HepG2 (cell line): ENCODE measurements at regions not wholly inside any gene's neighbourhood (a gene's known extent, or its start where the extent isn't known, plus 50 kb on each side); places are given as distances from the start of the nearest gene placed in this dataset.
"Not testable (repeated sequence)": the region's sequence is repeated elsewhere in the genome, so short reads cannot be mapped to it uniquely, and the experiment has no call there.

Source experiments
- ATAC-seq: fragments of 200-7000 bp; cut with Tn5 transposase; 3 replicates; pipeline ENCODE4 v1.9.1; 2020; ENCODE audit warnings: mild to moderate bottlenecking, moderate library complexity
- BruUV-seq: library from RNA; stranded (reverse); fragments of 400-500 nt; replicated peaks from 2 replicates; lab custom pipeline; 2021; lab: Mats Ljungman, UMichigan
- CTCF ChIA-PET: fragments of 300-600 bp; formaldehyde crosslinking; extraction: SDS; loops from one replicate; lab custom pipeline; 2021; ENCODE audit warnings: low total read pairs, inconsistent platforms, low intra/inter-chr PET ratio; lab: Yijun Ruan, JAX
- POLR2A ChIA-PET: fragments of 350-600 bp; sonication (Branson Sonifier 250); formaldehyde crosslinking; loops from one replicate; lab custom pipeline; 2020; ENCODE audit warnings: antibody characterized with exemption, inconsistent platforms; lab: Yijun Ruan, JAX
- DNase-seq: peaks from one replicate; pipeline ENCODE4 v3.0.0-alpha.2; 2015; ENCODE audit warnings: low spot score
- FAIRE-seq: peaks from 3 replicates; lab custom pipeline; 2011; peaks lifted over from hg19 to GRCh38; lab: Jason Lieb, UNC
- H2AFZ ChIP-seq: one replicate; pipeline ENCODE4 v1.6.1; 2011; ENCODE audit warnings: low read length, inconsistent platforms
- H3K27ac ChIP-seq: fragments of 300-600 bp; 3 replicates; pipeline ENCODE4 v1.8.0; 2011; ENCODE audit warnings: mixed run types, mild to moderate bottlenecking, mixed read lengths, low read length, inconsistent platforms; ENCODE audit not compliant: insufficient read depth; ENCODE audit errors: extremely low read length
- H3K27me3 ChIP-seq, 2 experiments: fragments of 200-600 bp in 1 of 2; 2 replicates in 1 of 2; 3 replicates in 1 of 2; pipeline versions ENCODE4 v1.6.0 to v1.8.0; 2011; ENCODE audit warnings: low read length in 2 of 2, mild to moderate bottlenecking in 2 of 2, moderate library complexity in 2 of 2, inconsistent platforms in 1 of 2; ENCODE audit not compliant: insufficient read depth in 2 of 2, control insufficient read depth in 1 of 2
- H3K36me3 ChIP-seq, 2 experiments: fragments of 200-600 bp in 1 of 2; replicated peaks in 1 of 2; 2 replicates in 1 of 2; 3 replicates in 1 of 2; pipeline versions ENCODE4 v1.5.1 to v1.8.0; 2011; ENCODE audit warnings: low read length in 2 of 2, inconsistent platforms in 1 of 2; ENCODE audit not compliant: insufficient read depth in 2 of 2, control insufficient read depth in 1 of 2
- H3K4me1 ChIP-seq: 2 replicates; pipeline ENCODE4 v1.5.1; 2012; ENCODE audit warnings: low read length, inconsistent platforms; ENCODE audit not compliant: insufficient read depth
- H3K4me2 ChIP-seq: 2 replicates; pipeline ENCODE4 v1.6.0; 2011; ENCODE audit warnings: low read depth, low read length, inconsistent platforms
- H3K4me3 ChIP-seq, 3 experiments: fragments of 200-600 bp in 1 of 3; sonication (generic), shearing (Covaris generic) in 1 of 3; replicated peaks in 1 of 3; 2 replicates each; pipeline ENCODE4 v1.5.1; 2011 to 2016; ENCODE audit warnings: low read length in 3 of 3, inconsistent platforms in 2 of 3, low read depth in 2 of 3, mild to moderate bottlenecking in 2 of 3, control low read depth in 1 of 3, mixed read lengths in 1 of 3; ENCODE audit not compliant: insufficient read depth in 1 of 3
- H3K79me2 ChIP-seq: one replicate; pipeline ENCODE4 v1.6.1; 2011; ENCODE audit warnings: low read length, inconsistent platforms; ENCODE audit not compliant: insufficient read depth
- H3K9ac ChIP-seq: 2 replicates; pipeline ENCODE4 v1.6.0; 2011; ENCODE audit warnings: mild to moderate bottlenecking, low read depth, low read length, inconsistent platforms; ENCODE audit not compliant: insufficient read depth
- H3K9me3 ChIP-seq: 2 replicates; pipeline ENCODE4 v1.5.1; 2012; ENCODE audit warnings: mild to moderate bottlenecking, low read length
- H4K20me1 ChIP-seq: 2 replicates; pipeline ENCODE4 v1.6.0; 2011; ENCODE audit warnings: inconsistent platforms, mild to moderate bottlenecking, low read length, moderate library complexity; ENCODE audit not compliant: insufficient read depth
- ARNT ChIP-seq: fragments of 450-650 bp; IDR thresholded peaks from 2 replicates; pipeline ENCODE4 v1.6.1; 2017
- BCL6 ChIP-seq: IDR thresholded peaks from 2 replicates; pipeline ENCODE4 v1.6.1; 2016; ENCODE audit warnings: missing genetic modification reagents, missing compliant biosample characterization
- CAMTA2 ChIP-seq: sonication (generic); formaldehyde crosslinking; IDR thresholded peaks from 2 replicates; pipeline ENCODE4 v1.4.0; 2020; ENCODE audit warnings: mild to moderate bottlenecking, missing genetic modification reagents, borderline replicate concordance
- CEBPG ChIP-seq: IDR thresholded peaks from 2 replicates; pipeline ENCODE4 v1.6.1; 2016
- IRF2 ChIP-seq: IDR thresholded peaks from 2 replicates; pipeline ENCODE4 v1.6.1; 2018; ENCODE audit warnings: missing genetic modification reagents, missing compliant biosample characterization
- MEIS2 ChIP-seq: sonication (generic); formaldehyde crosslinking; IDR thresholded peaks from 2 replicates; pipeline ENCODE4 v1.9.0; 2021; ENCODE audit warnings: mild to moderate bottlenecking, missing genetic modification reagents
- MTF1 ChIP-seq: sonication (generic); formaldehyde crosslinking; IDR thresholded peaks from 2 replicates; pipeline ENCODE4 v1.5.0; 2020; ENCODE audit warnings: missing genetic modification reagents
- SATB2 ChIP-seq: sonication (generic); formaldehyde crosslinking; IDR thresholded peaks from 2 replicates; pipeline ENCODE4 v1.5.0; 2020; ENCODE audit warnings: missing genetic modification reagents
- ZBTB43 ChIP-seq: sonication (generic); formaldehyde crosslinking; conservative IDR thresholded peaks from 2 replicates; pipeline ENCODE4 v1.4.0; 2020; ENCODE audit warnings: missing genetic modification reagents
- ZFP37 ChIP-seq: sonication (generic); formaldehyde crosslinking; IDR thresholded peaks from 2 replicates; pipeline ENCODE4 v1.4.0; 2020; ENCODE audit warnings: missing genetic modification reagents, borderline replicate concordance
- ZNF136 ChIP-seq: sonication (generic); formaldehyde crosslinking; IDR thresholded peaks from 2 replicates; pipeline ENCODE4 v1.8.1; 2022; ENCODE audit warnings: low read depth, mild to moderate bottlenecking, moderate library complexity, missing genetic modification reagents
- ZNF781 ChIP-seq: sonication (generic); formaldehyde crosslinking; IDR thresholded peaks from 2 replicates; pipeline ENCODE4 v1.5.1; 2020; ENCODE audit warnings: borderline replicate concordance, mild to moderate bottlenecking, missing genetic modification reagents; ENCODE audit errors: not compliant biosample characterization
- ZSCAN25 ChIP-seq: sonication (generic); formaldehyde crosslinking; IDR thresholded peaks from 2 replicates; pipeline ENCODE4 v1.8.0; 2022; ENCODE audit warnings: mild to moderate bottlenecking, missing genetic modification reagents
- WGBS: methylation state at CpG from one replicate; pipeline ENCODE4 v1.1.6; 2017; ENCODE audit warnings: low lambda C conversion rate; 5-methylcytosine and 5-hydroxymethylcytosine counted together
- in situ Hi-C: cut with HindIII; loops from 2 replicates; pipeline ENCODE4 v1.10.0; 2017; ENCODE audit warnings: low pct_unique_long_range_greater_than_20kb; ENCODE audit not compliant: extremely low pct_ligation_motif_present
- intact Hi-C: fragments of 100-400 bp; cut with micrococcal nuclease; formaldehyde crosslinking; loops from one replicate; pipeline ENCODE4 v1.10.0; 2022; ENCODE audit not compliant: unreplicated experiment

GRCh38 chr11:87559852-87560251 is 522.1 kb downstream of the TMEM135 start:
- FAIRE-seq, H3K4me1 ChIP-seq, DNase-seq, H4K20me1 ChIP-seq, H2AFZ ChIP-seq, H3K4me3 ChIP-seq, BruUV-seq, H3K9ac ChIP-seq, intact Hi-C loops, CTCF ChIA-PET, H3K27ac ChIP-seq, ATAC-seq, H3K79me2 ChIP-seq, in situ Hi-C loops, H3K9me3 ChIP-seq, H3K27me3 ChIP-seq, POLR2A ChIA-PET, H3K36me3 ChIP-seq, H3K4me2 ChIP-seq: not testable (repeated sequence)
- WGBS = 4% methylated on average over 3 of the region's 3 CpGs

DNA sequence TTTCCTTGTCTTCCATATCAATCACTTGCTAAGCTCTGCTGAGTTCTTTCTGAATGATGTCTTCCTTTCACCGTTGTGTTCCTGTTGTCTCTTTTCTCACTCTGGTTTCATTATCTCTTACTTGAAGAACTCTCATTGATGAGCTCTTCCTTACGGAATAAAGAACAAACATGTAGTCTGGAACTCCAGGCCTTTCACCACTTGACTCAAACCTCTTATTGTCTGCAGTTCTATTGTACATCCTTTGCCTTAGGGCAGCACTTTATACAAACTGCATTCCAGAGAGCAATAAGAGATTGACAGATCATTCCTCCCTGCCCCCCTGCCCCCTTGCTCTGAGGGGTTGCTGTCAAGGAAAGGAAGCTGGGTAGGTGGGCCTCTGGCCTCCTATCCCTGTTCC is 517.4 kb downstream of the TMEM135 start:
- DNase-seq (no peak), ATAC-seq (no peak), FAIRE-seq (no peak)
- no peak for TF ChIP-seq CAMTA2 (CRISPR knock-in tag)
- TF ChIP-seq ZSCAN25 = no peak
- TF ChIP-seq BCL6 = no peak
- no peak for TF ChIP-seq ZFP37 (CRISPR knock-in tag)
- TF ChIP-seq IRF2 = no peak
- TF ChIP-seq ARNT = no peak
- no peak for TF ChIP-seq CEBPG (CRISPR knock-in tag)
- TF ChIP-seq MTF1 = no peak
- no peak for TF ChIP-seq ZNF781
- TF ChIP-seq ZNF136 (CRISPR knock-in tag) = no peak
- no peak for TF ChIP-seq SATB2
- TF ChIP-seq MEIS2 (CRISPR knock-in tag) = no peak
- no peak for TF ChIP-seq ZBTB43 (CRISPR knock-in tag)
- Histone ChIP-seq H3K9ac (no peak overlapping the region), H2AFZ (no peak overlapping the region), H4K20me1 (no peaks in the 10 kb centered on the region), H3K9me3 (peaks cover 3% of the 10 kb centered on the region; the same call in 1 of the 2 replicates), H3K27me3 (no peaks in the 10 kb centered on the region; a peak in 1 of 5 replicates), H3K4me2 (no peak overlapping the region), H3K27ac (no peak overlapping the region), H3K36me3 (no peaks in the 10 kb centered on the region), H3K4me3 (no peak overlapping the region), H3K79me2 (no peaks in the 10 kb centered on the region), H3K4me1 (no peaks in the 10 kb centered on the region)
- CTCF ChIA-PET = no interaction called here
- WGBS = 3% methylated on average over 2 of the region's 2 CpGs
- POLR2A ChIA-PET = no interaction called here
- no TSS peak for BruUV-seq
- in situ Hi-C loops = no loop called here
- intact Hi-C loops = no loop called here
